SU-DHL-6 (cell line): ENCODE measurements at regions not wholly inside any gene's neighbourhood (a gene's known extent, or its start where the extent isn't known, plus 50 kb on each side); places are given as distances from the start of the nearest gene placed in this dataset.
A peak's percentile ranks its signal among the peaks of the same experiment; 100 is the strongest.

ENCODE experiments used
- H2AFZ ChIP-seq: fragments of 200-600 bp; sonication (generic); 2 replicates; pipeline ENCODE4 v1.6.1; 2014; ENCODE audit warnings: low read depth, mild to moderate bottlenecking, moderate library complexity, mixed read lengths, antibody characterized with exemption, low read length; ENCODE audit not compliant: severe bottlenecking
- H3F3A ChIP-seq: fragments of 200-600 bp; shearing (Covaris generic); 2 replicates; pipeline ENCODE4 v1.6.0; 2016; ENCODE audit warnings: antibody characterized with exemption, mild to moderate bottlenecking; ENCODE audit not compliant: insufficient read depth
- H3K27ac ChIP-seq: fragments of 200-600 bp; sonication (generic); 2 replicates; pipeline ENCODE4 v1.5.1; 2016; ENCODE audit warnings: low read depth, mild to moderate bottlenecking, low read length, moderate library complexity, mixed read lengths
- H3K27me3 ChIP-seq: fragments of 200-600 bp; sonication (generic), shearing (Covaris generic); 2 replicates; pipeline ENCODE4 v1.6.0; 2014; ENCODE audit warnings: mild to moderate bottlenecking, low read length
- H3K36me3 ChIP-seq: fragments of 200-600 bp; sonication (generic); 2 replicates; pipeline ENCODE4 v1.6.1; 2014; ENCODE audit warnings: mild to moderate bottlenecking, low read length, mixed read lengths
- H3K4me2 ChIP-seq: fragments of 300-600, 200-600 bp; shearing (Covaris generic), sonication (generic); 2 replicates; pipeline ENCODE4 v1.6.0; 2014; ENCODE audit warnings: low read length, low read depth, mild to moderate bottlenecking; ENCODE audit not compliant: poor library complexity, severe bottlenecking
- H3K4me3 ChIP-seq: fragments of 200-600 bp; sonication (generic); 2 replicates; pipeline ENCODE4 v1.5.1; 2014; ENCODE audit warnings: antibody characterized with exemption, low read length, mild to moderate bottlenecking, mixed read lengths; ENCODE audit not compliant: insufficient read depth, poor library complexity, severe bottlenecking
- H3K79me2 ChIP-seq: fragments of 200-600 bp; sonication (generic); 2 replicates; pipeline ENCODE4 v1.6.1; 2014; ENCODE audit warnings: mild to moderate bottlenecking, low read length, moderate library complexity; ENCODE audit not compliant: insufficient read depth
- H3K9ac ChIP-seq: fragments of 200-600 bp; sonication (generic); 2 replicates; pipeline ENCODE4 v1.7.0; 2014; ENCODE audit warnings: mild to moderate bottlenecking, low read length
- H3K9me2 ChIP-seq: fragments of 200-600 bp; sonication (generic); replicated peaks from 2 replicates; pipeline ENCODE4 v1.6.1; 2014; ENCODE audit warnings: low read length; ENCODE audit not compliant: insufficient read depth
- H3K9me3 ChIP-seq: fragments of 200-600 bp; sonication (generic); 2 replicates; pipeline ENCODE4 v1.6.1; 2014; ENCODE audit warnings: low read length, mixed read lengths; ENCODE audit not compliant: insufficient read depth
- H4K20me1 ChIP-seq: fragments of 200-600 bp; sonication (generic); 2 replicates; pipeline ENCODE4 v1.6.1; 2014; ENCODE audit warnings: low read depth, mild to moderate bottlenecking, antibody characterized with exemption, low read length, moderate library complexity, mixed read lengths
- EZH2phosphoT487 ChIP-seq: fragments of 200-600 bp; sonication (generic), shearing (Covaris generic); conservative IDR thresholded peaks from 2 replicates; pipeline ENCODE4 v1.6.1; 2018; ENCODE audit warnings: mild to moderate bottlenecking, antibody characterized with exemption, low read length, moderate library complexity, mixed read lengths
- TF ChIP-seq, protein P1 (sequence below): fragments of 200-600 bp; sonication (generic); IDR thresholded peaks from one replicate; pipeline ENCODE4 v1.5.1; 2017; ENCODE audit warnings: antibody characterized with exemption, mild to moderate bottlenecking, low read length, moderate library complexity; ENCODE audit not compliant: insufficient read depth, poor library complexity, severe bottlenecking

DNA sequence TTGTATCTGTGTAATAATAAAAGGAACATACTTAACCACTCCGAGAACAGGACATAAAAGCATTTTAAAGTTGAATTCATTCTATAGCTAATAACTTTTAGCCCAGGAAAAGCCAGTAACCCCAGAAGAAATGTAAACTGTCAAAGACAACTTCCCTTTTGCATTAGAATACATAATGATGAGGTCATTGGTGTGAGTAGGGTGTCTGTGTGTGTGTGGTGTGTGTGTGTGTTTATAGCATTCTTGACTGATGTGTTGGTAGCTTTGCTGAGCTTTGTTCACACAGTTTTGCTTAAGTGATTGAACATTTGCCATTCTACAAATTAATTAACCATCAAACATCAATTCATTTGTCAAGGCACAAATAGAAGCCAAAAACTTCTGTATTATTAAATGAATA, 559.6 kb downstream of the ARAP2 start:
- no peak overlapping the region for H2AFZ ChIP-seq
- H3K79me2 ChIP-seq, result no peaks in the 10 kb centered on the region
- H3K9ac ChIP-seq, result no peak overlapping the region
- no peak overlapping the region for H3K27ac ChIP-seq
- no peak overlapping the region for H3K4me2 ChIP-seq
- no peak overlapping the region for H3K4me3 ChIP-seq
- H3K36me3 ChIP-seq, result no peaks in the 10 kb centered on the region
- no peaks in the 10 kb centered on the region for H4K20me1 ChIP-seq
- H3F3A ChIP-seq, result no peaks in the 10 kb centered on the region
- no peak for TF ChIP-seq EZH2phosphoT487
- TF ChIP-seq, protein P1, sequence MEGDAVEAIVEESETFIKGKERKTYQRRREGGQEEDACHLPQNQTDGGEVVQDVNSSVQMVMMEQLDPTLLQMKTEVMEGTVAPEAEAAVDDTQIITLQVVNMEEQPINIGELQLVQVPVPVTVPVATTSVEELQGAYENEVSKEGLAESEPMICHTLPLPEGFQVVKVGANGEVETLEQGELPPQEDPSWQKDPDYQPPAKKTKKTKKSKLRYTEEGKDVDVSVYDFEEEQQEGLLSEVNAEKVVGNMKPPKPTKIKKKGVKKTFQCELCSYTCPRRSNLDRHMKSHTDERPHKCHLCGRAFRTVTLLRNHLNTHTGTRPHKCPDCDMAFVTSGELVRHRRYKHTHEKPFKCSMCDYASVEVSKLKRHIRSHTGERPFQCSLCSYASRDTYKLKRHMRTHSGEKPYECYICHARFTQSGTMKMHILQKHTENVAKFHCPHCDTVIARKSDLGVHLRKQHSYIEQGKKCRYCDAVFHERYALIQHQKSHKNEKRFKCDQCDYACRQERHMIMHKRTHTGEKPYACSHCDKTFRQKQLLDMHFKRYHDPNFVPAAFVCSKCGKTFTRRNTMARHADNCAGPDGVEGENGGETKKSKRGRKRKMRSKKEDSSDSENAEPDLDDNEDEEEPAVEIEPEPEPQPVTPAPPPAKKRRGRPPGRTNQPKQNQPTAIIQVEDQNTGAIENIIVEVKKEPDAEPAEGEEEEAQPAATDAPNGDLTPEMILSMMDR, result no peak
- no peaks in the 10 kb centered on the region for H3K27me3 ChIP-seq
- H3K9me3 ChIP-seq, result no peaks in the 10 kb centered on the region
- no peaks in the 10 kb centered on the region for H3K9me2 ChIP-seq

DNA sequence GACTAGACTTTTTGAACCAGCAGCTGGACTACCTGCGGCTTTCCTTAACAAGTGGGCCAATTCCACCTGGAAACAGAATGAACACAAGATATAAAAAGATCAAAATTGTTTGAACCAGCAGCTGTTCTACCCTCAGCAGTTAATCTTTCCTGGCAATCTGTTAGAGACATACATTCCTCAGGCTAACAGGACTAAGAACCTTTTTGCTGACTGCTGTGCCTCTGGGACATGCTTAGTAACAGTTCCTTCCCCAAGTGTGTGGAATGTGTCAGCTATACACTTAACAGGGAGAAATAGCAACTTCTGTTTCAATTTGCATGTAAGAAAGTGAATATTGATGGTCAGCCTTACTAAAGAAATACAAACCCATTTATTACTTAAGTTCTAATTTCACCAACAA, 554.4 kb downstream of the ARAP2 start:
- Histone ChIP-seq H3K27me3 (no peaks in the 10 kb centered on the region), H3K4me3 (no peak overlapping the region), H3K9me3 (no peaks in the 10 kb centered on the region), H3K79me2 (no peaks in the 10 kb centered on the region), H3K9ac (no peak overlapping the region), H2AFZ (peak overlapping the region; percentile 45), H4K20me1 (no peaks in the 10 kb centered on the region), H3K9me2 (no peaks in the 10 kb centered on the region), H3K27ac (no peak overlapping the region), H3K36me3 (no peaks in the 10 kb centered on the region), H3F3A (no peaks in the 10 kb centered on the region), H3K4me2 (no peak overlapping the region)
- no peak for TF ChIP-seq EZH2phosphoT487
- TF ChIP-seq, protein P1, result no peak

DNA sequence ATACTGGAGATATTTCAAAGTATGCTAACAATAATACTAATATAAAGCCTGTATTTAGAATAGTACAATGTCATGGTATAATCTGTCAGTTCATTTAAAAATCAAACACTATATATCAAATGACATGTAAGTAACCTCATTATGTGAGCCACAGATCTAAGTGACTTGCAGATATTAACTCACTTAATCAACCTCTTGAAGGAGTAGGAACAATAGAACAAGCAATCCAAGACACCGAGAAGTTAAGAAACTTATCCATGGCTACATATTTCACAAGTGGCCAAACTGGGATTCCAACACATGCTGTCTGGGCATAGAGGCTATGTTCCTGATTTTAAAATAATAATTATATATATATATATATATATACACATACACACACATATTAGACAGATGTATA, 554.0 kb downstream of the ARAP2 start:
- H3K9ac ChIP-seq, result no peak overlapping the region
- H2AFZ ChIP-seq, result no peak overlapping the region
- H3K27me3 ChIP-seq, result no peaks in the 10 kb centered on the region
- no peaks in the 10 kb centered on the region for H3K9me2 ChIP-seq
- TF ChIP-seq, protein P1, result no peak
- TF ChIP-seq EZH2phosphoT487, result no peak
- no peaks in the 10 kb centered on the region for H3K79me2 ChIP-seq
- H3K36me3 ChIP-seq, result no peaks in the 10 kb centered on the region
- H3K9me3 ChIP-seq, result no peaks in the 10 kb centered on the region
- H3K27ac ChIP-seq, result no peak overlapping the region
- H4K20me1 ChIP-seq, result no peaks in the 10 kb centered on the region
- H3K4me2 ChIP-seq, result no peak overlapping the region
- no peaks in the 10 kb centered on the region for H3F3A ChIP-seq
- H3K4me3 ChIP-seq, result no peak overlapping the region
